ENCODE measurements at regions not wholly inside any gene's neighbourhood (a gene's known extent, or its start where the extent isn't known, plus 50 kb on each side); places are given as distances from the start of the nearest gene placed in this dataset.

- TF ChIP-seq BHLHE40 (IDR thresholded peaks at IDR 0.05; ENCODE audit: low read depth, low read length), result no peak
- no peak for TF ChIP-seq MAFK (IDR thresholded peaks at IDR 0.05; ENCODE audit: low read depth, low read length)
- TF ChIP-seq POLR2A (IDR thresholded peaks at IDR 0.05; ENCODE audit: low read depth, low read length), result no peak
- TF ChIP-seq CTCF (conservative IDR thresholded peaks at IDR 0.05; ENCODE audit: low read depth, low read length), result no peak
- no peak for TF ChIP-seq MAZ (IDR thresholded peaks at IDR 0.05; ENCODE audit: borderline replicate concordance, low read depth, low read length)
- TF ChIP-seq, protein P1, sequence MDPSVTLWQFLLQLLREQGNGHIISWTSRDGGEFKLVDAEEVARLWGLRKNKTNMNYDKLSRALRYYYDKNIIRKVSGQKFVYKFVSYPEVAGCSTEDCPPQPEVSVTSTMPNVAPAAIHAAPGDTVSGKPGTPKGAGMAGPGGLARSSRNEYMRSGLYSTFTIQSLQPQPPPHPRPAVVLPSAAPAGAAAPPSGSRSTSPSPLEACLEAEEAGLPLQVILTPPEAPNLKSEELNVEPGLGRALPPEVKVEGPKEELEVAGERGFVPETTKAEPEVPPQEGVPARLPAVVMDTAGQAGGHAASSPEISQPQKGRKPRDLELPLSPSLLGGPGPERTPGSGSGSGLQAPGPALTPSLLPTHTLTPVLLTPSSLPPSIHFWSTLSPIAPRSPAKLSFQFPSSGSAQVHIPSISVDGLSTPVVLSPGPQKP (IDR thresholded peaks at IDR 0.05; ENCODE audit: borderline replicate concordance, low read depth, low read length), result no peak
- no peak for TF ChIP-seq RFX5 (IDR thresholded peaks at IDR 0.05; ENCODE audit: low read depth, low read length)
- TF ChIP-seq USF2 (IDR thresholded peaks at IDR 0.05; ENCODE audit: low read depth, low read length), result no peak
- TF ChIP-seq RCOR1 (IDR thresholded peaks at IDR 0.05; ENCODE audit: insufficient replicate concordance, low read length), result no peak
- TF ChIP-seq RAD21 (IDR thresholded peaks at IDR 0.05; ENCODE audit: low read length), result no peak
- TF ChIP-seq SMC3 (IDR thresholded peaks at IDR 0.05; ENCODE audit: low read depth, low read length), result no peak
- TF ChIP-seq FOS (IDR thresholded peaks at IDR 0.05; ENCODE audit: low read depth, low read length), result no peak
- TF ChIP-seq MXI1 (IDR thresholded peaks at IDR 0.05; ENCODE audit: borderline replicate concordance, low read depth, low read length), result no peak
- no peak for TF ChIP-seq CEBPB (IDR thresholded peaks at IDR 0.05; ENCODE audit: low read depth, low read length)
Measured at GRCh38 chr5:171705830-171706468, 79.7 kb upstream of the SMIM23 start.
